ENCODE measurements at regions not wholly inside any gene's neighbourhood (a gene's known extent, or its start where the extent isn't known, plus 50 kb on each side); places are given as distances from the start of the nearest gene placed in this dataset.

DNA sequence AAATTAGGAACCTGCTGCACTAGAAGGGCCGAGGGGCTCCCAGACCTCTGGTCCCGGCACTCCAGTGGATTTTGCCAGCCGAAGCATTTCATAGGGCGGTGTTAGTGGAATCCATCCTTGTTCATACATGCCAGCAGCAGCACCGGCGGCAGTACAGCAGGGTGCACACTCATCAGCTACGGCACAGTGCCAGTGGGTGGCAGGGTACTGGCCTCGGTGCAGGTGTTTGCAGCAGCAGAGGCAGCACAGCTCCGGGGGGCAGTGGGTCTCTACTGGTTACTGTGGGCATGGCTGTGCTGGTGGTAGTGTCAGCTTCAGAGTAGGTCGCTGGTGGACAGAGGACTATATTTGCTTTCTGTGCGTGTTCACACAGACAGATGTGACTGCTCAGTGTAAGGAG lies 985.7 kb downstream of the CDH8 start:
- H3K4me3 ChIP-seq (ENCODE audit: low read length), result no peak overlapping the region
- H3K9me2 ChIP-seq (replicated peaks; ENCODE audit: low read length), result no peaks in the 10 kb centered on the region
- ChIA-PET POLR2A (ENCODE audit: unreplicated experiment) (no interaction called here), CTCF (no interaction called here)
- H3K4me1 ChIP-seq (ENCODE audit: insufficient read depth, low read length), result no peaks in the 10 kb centered on the region
- H3K4me2 ChIP-seq (ENCODE audit: low read length), result no peak overlapping the region
- H3K9me3 ChIP-seq (ENCODE audit: low read length), result no peaks in the 10 kb centered on the region
- no peak overlapping the region for H2AFZ ChIP-seq (ENCODE audit: low read length)
- TF ChIP-seq EZH2 (IDR thresholded peaks at IDR 0.05; ENCODE audit: low read length, unreplicated experiment) (no peak), EZH2phosphoT487 (IDR thresholded peaks at IDR 0.05; ENCODE audit: borderline replicate concordance, low read length) (no peak)
- TF ChIP-seq, protein P1, sequence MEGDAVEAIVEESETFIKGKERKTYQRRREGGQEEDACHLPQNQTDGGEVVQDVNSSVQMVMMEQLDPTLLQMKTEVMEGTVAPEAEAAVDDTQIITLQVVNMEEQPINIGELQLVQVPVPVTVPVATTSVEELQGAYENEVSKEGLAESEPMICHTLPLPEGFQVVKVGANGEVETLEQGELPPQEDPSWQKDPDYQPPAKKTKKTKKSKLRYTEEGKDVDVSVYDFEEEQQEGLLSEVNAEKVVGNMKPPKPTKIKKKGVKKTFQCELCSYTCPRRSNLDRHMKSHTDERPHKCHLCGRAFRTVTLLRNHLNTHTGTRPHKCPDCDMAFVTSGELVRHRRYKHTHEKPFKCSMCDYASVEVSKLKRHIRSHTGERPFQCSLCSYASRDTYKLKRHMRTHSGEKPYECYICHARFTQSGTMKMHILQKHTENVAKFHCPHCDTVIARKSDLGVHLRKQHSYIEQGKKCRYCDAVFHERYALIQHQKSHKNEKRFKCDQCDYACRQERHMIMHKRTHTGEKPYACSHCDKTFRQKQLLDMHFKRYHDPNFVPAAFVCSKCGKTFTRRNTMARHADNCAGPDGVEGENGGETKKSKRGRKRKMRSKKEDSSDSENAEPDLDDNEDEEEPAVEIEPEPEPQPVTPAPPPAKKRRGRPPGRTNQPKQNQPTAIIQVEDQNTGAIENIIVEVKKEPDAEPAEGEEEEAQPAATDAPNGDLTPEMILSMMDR (conservative IDR thresholded peaks at IDR 0.05; ENCODE audit: low read depth, low read length), result no peak
- DNase-seq (no peak), ATAC-seq (no peak)
- intact Hi-C loops (cut with micrococcal nuclease), result no loop called here
- no peaks in the 10 kb centered on the region for H3K36me3 ChIP-seq (ENCODE audit: low read depth, low read length)
- no peaks in the 10 kb centered on the region for H3K27me3 ChIP-seq (ENCODE audit: low read length)
- H3F3A ChIP-seq (ENCODE audit: low read length, unreplicated experiment), result no peaks in the 10 kb centered on the region
- H3K27ac ChIP-seq (ENCODE audit: low read length), result no peak overlapping the region
- no peaks in the 10 kb centered on the region for H4K20me1 ChIP-seq (ENCODE audit: low read length)
- no peak overlapping the region for H3K9ac ChIP-seq (ENCODE audit: low read length)
- H3K79me2 ChIP-seq (ENCODE audit: low read length), result no peaks in the 10 kb centered on the region
- BruUV-seq (replicated peaks), result no TSS peak

DNA sequence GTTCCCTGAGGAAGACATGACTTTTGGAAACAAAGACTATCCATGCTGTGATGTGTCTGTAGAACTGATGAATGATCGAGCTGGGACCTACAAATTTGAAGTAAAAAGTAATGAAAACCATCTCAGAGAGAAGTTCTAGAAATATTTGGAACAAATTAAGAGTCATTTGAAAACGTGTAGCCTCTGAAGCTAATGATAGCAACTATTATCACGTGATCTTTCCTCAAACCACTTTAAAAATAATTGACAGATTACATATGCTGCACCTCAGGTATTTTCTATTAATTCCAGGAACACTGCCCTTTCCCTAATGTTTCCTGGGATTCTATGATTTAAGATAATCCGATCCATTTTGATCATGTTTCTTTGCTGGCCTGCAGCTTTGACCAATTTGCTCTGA lies 990.3 kb downstream of the CDH8 start:
- Histone ChIP-seq H3K9me3 (ENCODE audit: low read length) (no peaks in the 10 kb centered on the region), H3K36me3 (ENCODE audit: low read depth, low read length) (no peaks in the 10 kb centered on the region), H3F3A (ENCODE audit: low read length, unreplicated experiment) (no peaks in the 10 kb centered on the region), H3K79me2 (ENCODE audit: low read length) (no peaks in the 10 kb centered on the region), H3K4me1 (ENCODE audit: insufficient read depth, low read length) (no peaks in the 10 kb centered on the region), H3K9me2 (replicated peaks; ENCODE audit: low read length) (no peaks in the 10 kb centered on the region), H3K27me3 (ENCODE audit: low read length) (no peaks in the 10 kb centered on the region), H3K4me2 (ENCODE audit: low read length) (no peak overlapping the region), H3K27ac (ENCODE audit: low read length) (no peak overlapping the region), H2AFZ (ENCODE audit: low read length) (no peak overlapping the region), H3K4me3 (ENCODE audit: low read length) (no peak overlapping the region), H4K20me1 (ENCODE audit: low read length) (no peaks in the 10 kb centered on the region), H3K9ac (ENCODE audit: low read length) (no peak overlapping the region)
- BruUV-seq (replicated peaks), result no TSS peak
- ATAC-seq (no peak), DNase-seq (no peak)
- intact Hi-C loops (cut with micrococcal nuclease), result no loop called here
- ChIA-PET CTCF (no interaction called here), POLR2A (ENCODE audit: unreplicated experiment) (no interaction called here)
- TF ChIP-seq EZH2 (IDR thresholded peaks at IDR 0.05; ENCODE audit: low read length, unreplicated experiment) (no peak), EZH2phosphoT487 (IDR thresholded peaks at IDR 0.05; ENCODE audit: borderline replicate concordance, low read length) (no peak)
- TF ChIP-seq, protein P1 (conservative IDR thresholded peaks at IDR 0.05; ENCODE audit: low read depth, low read length), result no peak

DNA sequence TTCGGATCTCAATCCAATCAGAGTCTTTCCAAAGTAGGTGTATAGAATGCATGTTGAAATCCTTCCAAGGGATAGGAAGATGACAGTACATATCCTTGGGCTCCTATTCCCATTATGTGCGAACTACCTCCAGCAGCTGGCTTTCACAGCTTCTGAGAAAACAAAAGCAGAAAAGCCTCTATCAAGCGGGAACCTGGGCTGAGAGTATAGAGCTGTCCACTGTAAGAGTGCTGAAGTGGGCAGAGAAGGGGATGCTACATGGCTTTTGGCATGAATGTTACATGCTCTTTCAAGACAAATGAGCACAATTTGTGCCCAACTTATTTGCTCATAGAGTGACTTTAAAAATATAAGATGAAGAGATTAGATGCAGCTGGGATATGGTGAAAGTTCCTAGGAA lies 993.5 kb downstream of the CDH8 start:
- H4K20me1 ChIP-seq (ENCODE audit: low read length), result no peaks in the 10 kb centered on the region
- BruUV-seq (replicated peaks), result no TSS peak
- H3K27ac ChIP-seq (ENCODE audit: low read length), result no peak overlapping the region
- ATAC-seq (no peak), DNase-seq (no peak)
- H3K4me3 ChIP-seq (ENCODE audit: low read length), result no peak overlapping the region
- no peaks in the 10 kb centered on the region for H3K27me3 ChIP-seq (ENCODE audit: low read length)
- ChIA-PET POLR2A (ENCODE audit: unreplicated experiment) (no interaction called here), CTCF (no interaction called here)
- no peak overlapping the region for H3K4me2 ChIP-seq (ENCODE audit: low read length)
- TF ChIP-seq EZH2 (IDR thresholded peaks at IDR 0.05; ENCODE audit: low read length, unreplicated experiment), result no peak
- TF ChIP-seq, protein P1 (conservative IDR thresholded peaks at IDR 0.05; ENCODE audit: low read depth, low read length), result no peak
- no peaks in the 10 kb centered on the region for H3K9me3 ChIP-seq (ENCODE audit: low read length)
- no peaks in the 10 kb centered on the region for H3K9me2 ChIP-seq (replicated peaks; ENCODE audit: low read length)
- H3K79me2 ChIP-seq (ENCODE audit: low read length), result no peaks in the 10 kb centered on the region
- no peak overlapping the region for H3K9ac ChIP-seq (ENCODE audit: low read length)
- no peaks in the 10 kb centered on the region for H3F3A ChIP-seq (ENCODE audit: low read length, unreplicated experiment)
- H2AFZ ChIP-seq (ENCODE audit: low read length), result no peak overlapping the region
- no peaks in the 10 kb centered on the region for H3K4me1 ChIP-seq (ENCODE audit: insufficient read depth, low read length)
- intact Hi-C loops (cut with micrococcal nuclease), result no loop called here
- H3K36me3 ChIP-seq (ENCODE audit: low read depth, low read length), result no peaks in the 10 kb centered on the region

Measured in PC-3 (cell line).